SH-SY5Y (cell line): ENCODE measurements at regions not wholly inside any gene's neighbourhood (a gene's known extent, or its start where the extent isn't known, plus 50 kb on each side); places are given as distances from the start of the nearest gene placed in this dataset.

Experiments used
- GATA2 ChIP-seq: IDR thresholded peaks from 2 replicates; pipeline ENCODE4 v1.6.1; 2011; ENCODE audit warnings: mild to moderate bottlenecking, low read depth, low read length
- GATA3 ChIP-seq: IDR thresholded peaks from 2 replicates; pipeline ENCODE4 v1.6.1; 2011; ENCODE audit warnings: low read depth, mild to moderate bottlenecking, low read length, moderate library complexity

- no peak for TF ChIP-seq GATA2
- no peak for TF ChIP-seq GATA3
These were observed 143.8 kb downstream of the TNFSF18 start for GRCh38 chr1:172906778-172907592.
